ENCODE measurements at regions not wholly inside any gene's neighbourhood (a gene's known extent, or its start where the extent isn't known, plus 50 kb on each side); places are given as distances from the start of the nearest gene placed in this dataset.

DNA sequence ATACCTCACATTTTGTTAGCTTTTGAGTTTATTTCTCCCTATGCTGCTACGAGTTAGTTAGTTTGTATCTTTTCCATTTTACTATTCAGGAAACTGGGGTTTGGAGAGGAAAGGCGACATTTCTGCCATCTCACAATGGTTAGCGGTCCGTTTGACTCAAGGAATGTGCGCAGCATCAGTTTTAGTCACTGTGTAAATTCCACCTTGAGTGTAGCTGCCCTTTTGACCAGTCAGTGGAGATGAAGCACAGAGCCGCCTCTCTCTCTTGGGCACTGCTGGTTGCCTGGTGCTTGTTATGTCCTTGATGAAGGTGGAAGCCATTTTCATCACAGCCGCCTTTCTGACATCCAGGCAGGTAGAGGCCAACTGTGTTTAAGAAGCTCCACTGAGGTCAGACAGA, 185.5 kb downstream of the SCP2D1 start:
- TF ChIP-seq, protein P1, sequence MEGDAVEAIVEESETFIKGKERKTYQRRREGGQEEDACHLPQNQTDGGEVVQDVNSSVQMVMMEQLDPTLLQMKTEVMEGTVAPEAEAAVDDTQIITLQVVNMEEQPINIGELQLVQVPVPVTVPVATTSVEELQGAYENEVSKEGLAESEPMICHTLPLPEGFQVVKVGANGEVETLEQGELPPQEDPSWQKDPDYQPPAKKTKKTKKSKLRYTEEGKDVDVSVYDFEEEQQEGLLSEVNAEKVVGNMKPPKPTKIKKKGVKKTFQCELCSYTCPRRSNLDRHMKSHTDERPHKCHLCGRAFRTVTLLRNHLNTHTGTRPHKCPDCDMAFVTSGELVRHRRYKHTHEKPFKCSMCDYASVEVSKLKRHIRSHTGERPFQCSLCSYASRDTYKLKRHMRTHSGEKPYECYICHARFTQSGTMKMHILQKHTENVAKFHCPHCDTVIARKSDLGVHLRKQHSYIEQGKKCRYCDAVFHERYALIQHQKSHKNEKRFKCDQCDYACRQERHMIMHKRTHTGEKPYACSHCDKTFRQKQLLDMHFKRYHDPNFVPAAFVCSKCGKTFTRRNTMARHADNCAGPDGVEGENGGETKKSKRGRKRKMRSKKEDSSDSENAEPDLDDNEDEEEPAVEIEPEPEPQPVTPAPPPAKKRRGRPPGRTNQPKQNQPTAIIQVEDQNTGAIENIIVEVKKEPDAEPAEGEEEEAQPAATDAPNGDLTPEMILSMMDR (IDR thresholded peaks at IDR 0.05), result no peak
- no peak for TF ChIP-seq POLR2A (IDR thresholded peaks at IDR 0.05)
